ENCODE measurements at regions not wholly inside any gene's neighbourhood (a gene's known extent, or its start where the extent isn't known, plus 50 kb on each side); places are given as distances from the start of the nearest gene placed in this dataset.
"Not testable (repeated sequence)": the region's sequence is repeated elsewhere in the genome, so short reads cannot be mapped to it uniquely, and the experiment has no call there.

- no peak for DNase-seq
Observed at GRCh38 chr6:3962291-3963280, 113.4 kb downstream of the FAM50B start.

DNA sequence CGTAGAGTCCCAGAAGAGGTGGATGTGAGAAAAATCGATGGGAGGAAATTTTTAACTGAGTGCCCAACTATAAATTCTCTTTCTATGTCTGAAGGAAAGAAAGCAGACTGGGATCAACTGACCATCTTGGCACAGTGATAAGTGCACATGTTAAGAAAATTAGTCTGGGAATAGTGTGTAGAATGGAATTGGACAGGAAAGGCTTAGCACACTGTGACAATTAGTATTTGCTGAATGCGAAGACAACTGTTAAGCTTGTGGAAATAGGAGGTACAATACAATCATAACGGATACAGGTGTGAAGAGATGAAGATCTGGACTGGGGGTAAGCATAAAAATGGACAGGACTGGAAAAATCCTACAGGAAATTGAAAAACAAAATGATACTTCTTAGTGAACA, 114.3 kb downstream of the FAM50B start:
- DNase-seq = no peak

DNA sequence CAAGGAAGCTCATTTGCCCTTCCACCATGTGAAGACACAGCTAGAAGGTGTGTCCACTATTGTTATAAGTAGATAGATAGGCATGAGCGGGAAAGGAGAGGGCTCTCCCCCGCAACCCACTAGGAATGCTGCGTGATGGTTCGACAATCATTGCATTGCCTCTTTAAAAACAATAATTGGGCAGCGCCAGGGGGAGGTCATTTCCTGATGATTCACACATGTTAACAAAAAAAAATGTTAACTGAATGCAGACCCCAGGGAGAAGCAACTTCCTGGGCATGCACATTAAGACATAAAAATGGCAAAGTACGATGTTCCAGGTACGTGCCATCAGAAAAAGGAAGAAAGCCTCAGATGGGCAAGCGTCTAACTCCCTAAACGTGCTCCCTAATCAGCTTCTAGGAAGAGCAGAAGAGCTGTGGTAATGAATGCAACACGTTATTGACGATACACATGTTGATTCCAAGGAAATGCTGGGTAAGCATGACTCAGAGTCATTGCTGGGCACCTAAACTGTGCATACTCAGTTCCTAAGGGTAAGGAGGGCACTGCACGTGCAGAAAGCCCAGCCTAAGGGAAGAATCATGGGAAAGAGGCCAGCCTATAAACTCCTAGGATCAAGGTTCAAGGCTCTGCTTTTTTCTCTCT, 113.7 kb downstream of the FAM217A start:
- DNase-seq = no peak

DNA sequence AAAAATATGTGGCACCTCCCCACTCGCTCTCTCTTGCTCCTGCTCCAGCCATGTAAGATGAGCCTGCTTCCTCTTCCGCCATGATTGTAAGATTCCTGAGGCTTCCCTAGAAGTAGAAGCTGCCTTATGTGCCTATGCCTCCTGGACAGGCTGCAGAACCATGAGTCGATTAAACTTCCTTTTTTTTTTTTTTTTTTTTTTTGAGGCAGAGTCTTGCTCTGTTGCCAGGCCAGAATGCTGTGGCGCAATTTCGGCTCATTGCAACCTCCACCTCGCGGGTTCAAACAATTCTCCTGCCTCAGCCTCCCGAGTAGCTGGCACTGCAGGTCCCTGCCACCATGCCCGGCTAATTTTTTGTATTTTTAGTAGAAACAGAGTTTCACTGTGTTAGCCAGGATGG, 112.5 kb downstream of the FAM217A start:
- DNase-seq = no peak

GRCh38 chr6:3970097-3970496, 108.8 kb downstream of the FAM217A start:
- DNase-seq = no peak

- DNase-seq = not testable (repeated sequence)
Observed at GRCh38 chr6:3973152-3973551, 105.8 kb downstream of the FAM217A start.

DNA sequence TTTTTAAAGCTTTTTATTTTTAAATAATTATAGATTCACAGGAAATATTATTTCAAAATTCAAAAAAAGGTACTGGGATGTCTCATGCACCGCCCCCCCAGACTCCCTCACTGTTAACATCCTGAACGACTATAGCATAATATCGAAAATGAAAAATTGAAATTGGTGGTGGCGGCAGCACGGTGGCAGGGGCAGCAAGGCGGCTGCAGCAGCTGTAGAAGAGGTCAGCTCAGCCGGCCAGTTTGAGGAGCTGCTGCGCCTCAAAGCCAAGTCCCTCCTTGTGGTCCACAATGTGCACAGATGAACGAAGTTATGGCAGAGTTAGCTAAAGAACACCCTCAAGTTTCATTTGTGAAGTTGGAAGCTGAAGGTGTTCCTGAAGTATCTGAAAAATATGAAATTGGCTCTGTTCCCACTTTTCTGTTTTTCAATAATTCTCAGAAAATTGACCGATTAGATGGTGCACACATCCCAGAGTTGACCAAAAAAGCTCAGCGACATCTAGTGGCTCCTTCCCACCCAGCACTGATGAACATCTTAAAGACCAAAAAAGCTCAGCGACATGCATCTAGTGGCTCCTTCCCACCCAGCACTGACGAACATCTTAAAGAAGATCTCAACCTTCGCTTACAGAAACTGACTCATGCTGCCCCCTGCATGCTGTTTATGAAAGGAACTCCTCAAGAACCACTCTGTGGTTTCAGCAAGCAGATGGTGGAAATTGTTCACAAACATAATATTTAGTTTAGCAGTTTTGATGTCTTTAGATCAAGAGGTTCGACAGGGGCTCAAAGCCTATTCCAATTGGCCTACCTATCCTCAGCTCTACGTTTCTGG, 100.8 kb downstream of the FAM217A start:
- peak; percentile 16 for DNase-seq

GRCh38 chr6:3978966-3979365, 100.0 kb downstream of the FAM217A start:
- not testable (repeated sequence) for DNase-seq

GRCh38 chr6:3981917-3982316, 97.0 kb downstream of the FAM217A start:
- no peak for DNase-seq

DNA sequence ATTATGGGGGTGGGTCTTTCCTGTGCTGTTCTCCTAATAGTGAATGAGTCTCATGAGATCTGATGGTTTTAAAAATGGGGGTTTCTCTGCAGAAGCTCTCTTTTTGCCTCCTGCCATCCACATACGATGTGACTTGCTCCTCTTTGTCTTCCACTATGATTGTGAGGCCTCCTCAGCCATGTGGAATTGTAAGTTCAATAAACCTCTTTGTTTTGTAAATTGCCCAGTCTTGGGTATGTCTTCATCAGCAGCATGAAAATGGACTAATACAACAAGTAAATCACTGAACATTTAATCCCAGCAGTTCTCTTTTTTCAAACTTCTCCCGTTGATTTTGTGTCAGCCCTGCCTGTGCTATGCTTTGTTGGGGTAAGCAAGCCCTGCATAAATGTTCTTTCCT, 95.2 kb downstream of the FAM217A start:
- DNase-seq = no peak

- DNase-seq = no peak
Observed at GRCh38 chr6:3984494-3984893, 94.4 kb downstream of the FAM217A start.

DNA sequence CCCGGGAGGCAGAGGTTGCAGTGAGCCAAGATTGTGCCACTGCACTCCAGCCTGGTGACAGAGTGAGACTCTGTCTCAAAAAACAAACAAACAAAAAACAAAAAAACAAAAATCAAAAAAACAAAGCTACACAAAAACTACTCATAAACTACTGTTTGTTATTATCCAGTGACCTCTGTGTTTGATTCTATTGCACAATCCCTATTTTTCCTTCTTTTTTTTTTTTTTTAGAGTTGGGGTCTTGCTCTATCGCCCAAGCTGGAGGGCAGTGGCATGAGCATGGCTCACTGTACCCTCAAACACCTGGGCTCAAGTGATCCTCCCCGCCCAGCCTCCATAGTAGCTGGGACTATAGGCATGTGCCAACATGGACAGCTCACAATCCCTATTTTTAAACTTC, 92.7 kb downstream of the FAM217A start:
- DNase-seq = no peak

GRCh38 chr6:3987053-3987452, 91.9 kb downstream of the FAM217A start:
- DNase-seq = no peak

- DNase-seq = no peak
Observed at GRCh38 chr6:3987576-3987975, 91.4 kb downstream of the FAM217A start.

DNA sequence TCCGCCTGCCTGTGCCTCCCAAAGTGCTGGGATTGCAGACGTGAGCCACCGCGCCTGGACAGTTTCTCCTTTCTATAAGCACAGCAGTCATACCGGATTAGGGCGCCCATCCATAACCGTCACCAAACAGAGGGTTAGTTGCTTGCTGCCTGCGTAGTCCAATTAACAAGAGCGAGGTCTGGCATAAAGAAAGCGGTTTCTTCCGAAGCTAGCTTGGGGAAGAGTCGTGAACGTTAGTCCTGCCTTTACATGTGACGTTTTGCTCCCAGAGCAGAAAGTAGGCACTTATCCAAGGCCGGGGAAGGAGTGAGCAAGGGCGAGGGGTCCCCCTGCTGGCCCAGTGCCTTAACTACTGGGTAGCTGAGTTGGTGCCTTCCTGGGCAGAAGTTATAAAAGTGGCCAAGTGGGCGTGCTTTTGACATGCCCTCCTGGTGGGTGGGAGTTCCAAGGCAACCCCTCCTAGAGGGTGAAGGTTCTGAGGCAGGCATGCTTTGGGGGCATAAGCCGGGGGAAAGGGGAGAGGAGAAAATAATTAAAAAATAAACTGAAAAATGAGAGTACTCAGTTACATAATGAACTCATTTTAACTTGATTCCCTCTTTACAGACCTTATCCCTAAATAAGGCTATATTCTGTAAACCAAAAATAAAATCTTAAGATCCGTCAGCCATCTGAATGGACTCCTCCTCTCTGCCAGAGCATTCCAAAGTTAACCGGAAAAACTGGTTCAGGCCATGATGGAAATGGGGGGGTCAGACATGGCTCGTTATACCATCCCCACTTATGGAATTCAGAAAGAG, 88.0 kb downstream of the FAM217A start:
- DNase-seq = peak; percentile 73 to 74

DNA sequence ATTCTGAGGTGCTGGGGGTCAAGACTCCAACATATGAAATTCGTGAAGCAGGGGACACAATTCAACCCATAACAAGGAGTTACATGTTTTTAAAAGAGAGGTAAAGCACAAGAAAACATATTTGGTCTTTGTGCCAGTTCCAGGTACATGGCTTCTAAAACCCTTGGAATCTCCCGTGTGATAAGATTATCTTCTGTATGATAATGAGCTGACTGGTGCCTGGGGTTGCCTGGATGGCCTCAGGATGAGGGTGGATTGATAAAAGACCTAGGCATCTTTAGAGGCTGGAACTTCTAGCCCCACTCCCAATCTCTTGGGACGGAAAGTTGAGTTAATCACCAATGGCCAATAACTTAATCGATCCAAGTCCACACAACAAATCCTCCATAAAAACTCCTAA, 87.0 kb downstream of the FAM217A start:
- no peak for DNase-seq

GRCh38 chr6:3996349-3996748, 82.6 kb downstream of the FAM217A start:
- DNase-seq = no peak

GRCh38 chr6:3997177-3997770, 81.7 kb downstream of the FAM217A start:
- no peak for DNase-seq

GRCh38 chr6:3999800-4000661, 78.9 kb downstream of the FAM217A start:
- no peak for DNase-seq

- no peak for DNase-seq
Observed at GRCh38 chr6:4004249-4004648, 74.7 kb downstream of the FAM217A start.

All from stimulated activated CD4-positive, alpha-beta T cell treated with anti-CD3 and anti-CD28 coated beads, Interleukin-2, amount 100 ng/mL, for 48 hours (primary cell).